ENCODE measurements at regions not wholly inside any gene's neighbourhood (a gene's known extent, or its start where the extent isn't known, plus 50 kb on each side); places are given as distances from the start of the nearest gene placed in this dataset.
"Not testable (repeated sequence)": the region's sequence is repeated elsewhere in the genome, so short reads cannot be mapped to it uniquely, and the experiment has no call there.

GRCh38 chr6:140830666-140831065, 1302.1 kb upstream of the GJE1 start:
- no peak for DNase-seq

DNA sequence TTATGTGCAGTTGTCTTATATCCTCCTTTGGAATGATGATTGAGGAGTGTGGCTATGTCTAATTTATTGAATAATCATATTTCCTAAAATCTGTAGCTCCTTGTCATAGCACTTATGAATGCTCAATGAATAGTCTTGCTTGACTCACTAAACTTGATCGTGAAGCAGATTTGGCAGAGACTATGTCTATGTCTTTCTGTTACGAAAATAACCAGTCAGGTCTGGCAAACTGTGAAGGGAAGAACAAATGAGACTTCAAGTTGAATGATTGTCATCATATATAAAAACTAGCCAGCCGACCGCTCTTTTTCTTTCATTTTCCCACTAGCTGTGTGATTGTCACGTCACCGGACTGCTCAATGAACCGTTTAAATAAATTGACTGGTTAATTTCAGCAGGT, 1303.9 kb upstream of the GJE1 start:
- no peak for DNase-seq

DNA sequence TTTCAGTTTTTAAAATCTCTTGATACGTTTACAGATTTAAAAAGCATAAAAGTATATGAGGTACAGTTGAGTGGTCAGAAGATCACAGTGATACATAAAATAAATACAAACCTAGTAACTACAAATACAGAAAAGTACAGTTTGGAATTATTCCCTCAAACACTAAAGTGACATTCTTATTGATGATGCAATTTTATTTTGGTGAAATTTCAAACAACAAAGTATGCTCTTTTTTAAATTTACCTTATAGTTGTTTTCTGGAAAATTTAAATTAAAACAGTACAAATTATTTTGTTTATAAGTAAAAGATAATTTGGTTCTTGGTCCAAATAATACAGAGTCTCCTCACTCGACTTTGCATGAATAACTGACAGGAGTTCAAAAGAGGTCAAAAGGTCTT, 1305.1 kb upstream of the GJE1 start:
- DNase-seq = no peak

DNA sequence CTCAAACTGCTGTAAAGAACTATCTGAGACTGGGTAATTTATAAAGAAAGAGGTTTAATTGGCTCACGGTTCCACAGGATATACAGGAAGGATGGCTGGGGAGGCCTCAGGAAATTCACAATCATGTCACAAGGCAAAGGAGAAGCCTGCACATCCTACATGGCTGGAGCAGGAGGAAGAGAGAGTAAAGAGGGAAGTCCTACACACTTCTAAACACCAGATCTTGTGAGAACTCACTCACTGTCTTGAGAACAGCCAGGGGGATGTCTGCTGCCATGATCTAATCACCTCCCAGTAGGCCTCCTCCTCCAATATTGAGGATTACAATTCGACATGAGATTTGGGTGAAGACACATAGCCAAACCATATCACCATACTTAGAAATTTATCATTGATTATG, 1307.0 kb upstream of the GJE1 start:
- no peak for DNase-seq

DNA sequence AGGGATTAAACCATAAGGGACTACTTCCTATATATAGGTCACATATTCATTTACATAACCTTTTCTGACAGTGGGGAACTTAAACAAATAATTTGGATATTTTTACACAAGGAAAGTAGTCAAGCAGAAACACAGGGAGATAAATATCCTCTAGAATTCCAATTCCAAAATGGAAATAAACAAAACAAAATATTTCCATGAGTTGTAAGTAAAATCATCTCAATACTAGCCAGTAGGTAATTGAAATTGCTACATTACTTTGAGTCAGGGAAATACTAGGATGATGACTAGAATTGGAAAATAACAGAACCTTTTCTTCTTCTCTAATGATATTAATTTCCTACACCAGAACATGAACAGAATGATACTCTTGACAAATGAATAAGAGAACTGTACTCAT, 1308.1 kb upstream of the GJE1 start:
- DNase-seq = no peak

- no peak for DNase-seq
These were observed 1311.5 kb upstream of the GJE1 start for GRCh38 chr6:140821196-140821595.

GRCh38 chr6:140817176-140817575, 1315.5 kb upstream of the GJE1 start:
- DNase-seq = no peak

GRCh38 chr6:140816681-140817080, 1316.0 kb upstream of the GJE1 start:
- DNase-seq = peak; percentile 7

DNA sequence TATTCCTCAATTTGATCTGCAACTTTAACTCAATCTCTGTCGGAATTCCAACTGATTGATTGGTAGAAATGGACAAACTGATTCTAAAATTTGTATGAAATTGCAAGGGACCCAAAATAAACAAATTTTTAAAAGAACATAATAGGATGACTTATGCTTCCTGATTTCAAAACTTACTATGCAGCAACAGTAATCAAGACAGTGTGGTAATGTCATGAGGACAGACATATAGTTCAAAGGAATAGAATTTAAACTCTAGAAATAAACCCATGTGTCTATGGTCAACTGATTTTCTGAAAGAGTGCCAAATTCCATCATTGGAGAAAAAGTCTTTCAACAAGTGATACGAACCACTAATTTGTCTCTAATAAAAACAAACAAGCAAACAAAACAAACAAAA, 1320.1 kb upstream of the GJE1 start:
- DNase-seq = no peak

DNA sequence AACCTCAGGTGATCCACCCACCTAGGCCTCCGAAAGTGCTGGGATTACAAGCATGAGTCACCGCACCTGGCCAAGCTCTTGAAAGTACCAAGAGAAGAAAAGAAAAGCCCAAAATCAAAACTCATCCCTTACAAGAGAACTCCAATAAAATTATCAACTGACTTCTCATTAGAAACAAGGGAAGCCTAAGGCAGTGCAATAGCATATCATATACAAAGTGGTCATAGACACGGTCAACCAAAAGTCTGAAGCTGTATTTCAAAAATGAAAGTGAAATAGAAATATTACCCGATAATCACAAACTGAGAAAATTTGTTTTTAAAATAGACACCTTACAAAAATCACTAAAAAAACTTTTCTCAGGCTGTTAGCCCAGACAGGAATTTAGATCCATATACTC, 1321.1 kb upstream of the GJE1 start:
- DNase-seq = no peak

GRCh38 chr6:140809694-140810101, 1323.0 kb upstream of the GJE1 start:
- DNase-seq = no peak

DNA sequence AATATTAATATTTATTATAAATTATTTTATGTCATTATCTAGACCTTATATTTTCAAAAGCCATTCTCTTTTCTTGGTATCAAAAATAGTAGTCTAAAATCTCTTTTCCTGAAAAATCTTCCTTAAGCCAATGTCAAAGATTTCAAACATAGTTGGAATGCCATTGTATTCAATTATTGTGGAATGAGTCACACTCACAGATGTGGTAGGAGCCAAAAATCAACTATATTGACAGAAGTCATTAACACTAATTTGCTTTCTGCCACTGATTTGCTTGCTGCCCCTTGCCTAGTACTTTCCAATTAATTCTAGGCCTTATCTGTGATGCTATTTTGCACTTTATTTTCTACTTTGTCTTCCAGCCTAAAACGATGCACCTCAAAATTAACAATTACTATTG, 1326.3 kb upstream of the GJE1 start:
- no peak for DNase-seq

GRCh38 chr6:140794544-140794943, 1338.2 kb upstream of the GJE1 start:
- DNase-seq = no peak

GRCh38 chr6:140790109-140790508, 1342.6 kb upstream of the GJE1 start:
- no peak for DNase-seq

DNA sequence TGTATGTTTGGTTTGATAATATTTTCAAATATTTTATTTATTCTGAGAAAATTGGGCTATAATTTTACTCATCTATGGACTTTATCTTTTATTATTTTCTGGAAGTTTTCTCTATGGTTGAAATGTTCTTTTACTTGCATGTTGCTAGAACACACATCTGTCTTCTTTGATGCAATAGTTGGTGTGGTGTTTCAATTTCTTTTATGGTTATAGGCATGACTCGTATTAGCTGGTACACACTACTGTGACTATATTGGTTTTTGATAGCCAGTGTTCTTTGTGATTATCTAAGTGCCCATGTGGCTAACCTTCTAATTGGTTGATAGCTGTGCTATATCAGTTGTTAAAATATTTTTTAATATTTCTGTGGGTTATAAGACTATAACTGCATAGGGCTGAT, 1343.3 kb upstream of the GJE1 start:
- no peak for DNase-seq

DNA sequence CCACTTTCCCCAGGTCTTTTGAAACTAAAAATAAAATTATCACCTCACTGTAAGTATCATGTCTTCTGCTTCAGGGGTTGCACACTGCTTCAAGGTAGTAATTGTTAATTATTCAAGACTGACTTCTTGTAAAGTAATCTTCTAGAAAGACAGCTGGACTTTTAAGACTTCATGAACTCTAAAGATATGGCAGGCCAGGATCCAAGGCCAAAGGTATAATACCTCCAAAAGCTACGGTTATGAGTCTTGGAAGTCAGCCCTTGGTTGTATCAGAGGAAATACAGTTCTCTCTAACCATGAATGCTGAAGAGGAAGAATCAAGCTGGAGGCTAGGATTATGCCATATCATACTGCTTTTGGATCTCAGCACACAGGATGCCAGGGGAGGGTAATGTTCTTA, 1346.8 kb upstream of the GJE1 start:
- no peak for DNase-seq

GRCh38 chr6:140784573-140784972, 1348.2 kb upstream of the GJE1 start:
- no peak for DNase-seq

DNA sequence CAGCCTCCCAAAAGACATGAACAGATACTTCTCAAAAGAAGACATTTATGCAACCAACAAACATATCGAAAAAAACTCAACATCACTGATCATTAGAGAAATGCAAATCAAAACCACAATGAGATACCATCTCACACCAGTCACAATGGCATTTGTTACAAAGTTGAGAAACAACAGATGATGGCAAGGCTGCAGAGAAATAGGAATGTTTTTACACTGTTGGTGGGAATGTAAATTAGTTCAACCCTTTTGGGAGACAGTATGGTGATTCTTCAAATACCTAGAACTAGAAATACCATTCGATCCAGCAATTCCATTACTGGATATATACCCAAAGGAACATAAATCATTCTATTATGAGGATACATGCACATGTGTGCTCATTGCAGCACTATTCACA, 1349.2 kb upstream of the GJE1 start:
- not testable (repeated sequence) for DNase-seq

- DNase-seq = no peak
These were observed 1349.8 kb upstream of the GJE1 start for GRCh38 chr6:140782941-140783340.

DNA sequence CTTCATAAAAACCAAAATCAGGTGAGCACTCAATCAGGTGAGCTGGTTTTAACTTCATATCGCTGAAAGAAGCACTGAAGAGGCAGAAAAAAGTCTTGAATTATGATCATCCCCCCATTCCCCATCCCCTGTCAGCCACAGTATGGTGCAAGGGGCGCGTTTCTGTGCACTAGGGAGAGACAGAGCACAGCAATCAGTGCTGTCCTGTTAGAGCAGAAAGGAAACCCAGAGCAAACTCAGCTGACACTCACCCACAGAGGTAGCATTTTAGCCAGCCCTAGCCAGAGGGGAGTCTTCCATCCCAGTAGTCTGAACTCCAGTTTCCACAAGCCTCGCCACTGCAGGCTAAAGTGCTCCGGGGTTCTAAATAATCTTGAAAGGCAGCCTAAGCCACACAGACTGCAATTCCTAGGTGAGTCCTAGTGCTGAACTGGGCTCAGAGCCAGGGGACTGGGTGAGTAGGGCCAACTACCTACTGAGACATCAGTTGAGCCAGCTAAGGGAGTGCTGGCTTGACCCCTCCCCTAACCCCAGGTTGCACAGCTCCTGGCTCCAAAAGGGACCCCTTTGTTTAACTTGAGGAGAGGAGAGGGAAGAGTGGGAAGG, 1352.6 kb upstream of the GJE1 start:
- no peak for DNase-seq

GRCh38 chr6:140779341-140779740, 1353.4 kb upstream of the GJE1 start:
- no peak for DNase-seq

DNA sequence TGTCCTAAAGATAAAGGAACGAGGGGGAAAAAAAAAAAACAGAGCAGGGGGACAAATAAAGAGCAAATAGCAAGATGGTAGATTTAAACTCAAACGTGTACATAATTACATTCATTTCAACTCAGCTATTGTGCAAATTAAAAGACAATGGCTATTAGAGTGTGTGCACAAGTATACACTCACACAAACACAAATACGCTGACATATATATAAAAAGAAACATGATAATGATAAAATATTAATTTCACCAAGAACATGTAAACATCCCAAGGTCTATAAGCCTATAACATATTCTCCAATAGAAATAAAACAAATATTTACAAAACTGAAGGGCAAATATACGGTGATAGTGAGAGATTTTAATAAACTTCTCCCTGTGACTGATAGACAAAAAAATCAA, 1354.9 kb upstream of the GJE1 start:
- no peak for DNase-seq

- DNase-seq = no peak
These were observed 1357.7 kb upstream of the GJE1 start for GRCh38 chr6:140775061-140775460.

- DNase-seq = no peak
These were observed 1358.6 kb upstream of the GJE1 start for GRCh38 chr6:140774080-140774505.

DNA sequence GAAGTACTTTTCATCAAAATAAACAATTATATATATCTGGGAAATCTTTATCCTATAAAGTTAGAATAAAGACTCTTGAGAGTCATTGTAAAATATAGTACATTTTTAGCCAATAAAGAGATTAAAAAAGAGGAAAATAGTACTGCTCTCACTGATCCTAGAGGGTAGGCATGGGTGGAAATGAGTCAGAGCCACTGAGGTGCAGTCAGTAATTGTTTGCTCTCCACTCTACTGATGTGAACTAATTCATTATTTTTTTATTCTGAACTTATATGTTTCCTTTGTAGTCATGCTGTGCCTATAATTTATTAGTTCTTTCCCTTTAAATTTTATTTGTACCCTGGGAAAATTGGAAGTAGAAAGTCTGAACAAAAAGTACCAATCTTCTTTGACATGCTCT, 1359.4 kb upstream of the GJE1 start:
- no peak for DNase-seq
